ENCODE measurements at regions not wholly inside any gene's neighbourhood (a gene's known extent, or its start where the extent isn't known, plus 50 kb on each side); places are given as distances from the start of the nearest gene placed in this dataset.

DNA sequence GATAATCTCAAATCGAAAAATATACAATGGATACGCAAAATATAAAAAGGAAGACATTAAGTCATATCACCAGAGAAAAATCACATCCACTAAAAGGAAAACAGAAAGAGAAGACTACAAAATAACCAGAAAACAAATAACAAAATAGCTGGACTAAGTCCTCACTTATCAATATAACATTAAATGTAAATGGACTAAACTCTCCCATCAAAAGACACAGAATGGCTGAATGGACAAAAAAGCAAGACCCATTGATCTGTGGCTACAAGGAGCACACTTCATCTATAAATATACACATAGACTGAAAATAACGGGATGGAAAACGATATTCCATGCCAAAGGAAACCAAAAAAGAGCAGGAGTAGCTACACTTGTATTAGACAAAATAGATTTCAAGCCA lies 161.0 kb upstream of the PRKD1 start:
- Histone ChIP-seq H3K36me3 (ENCODE audit: control insufficient read depth in 2 of 2, insufficient read depth in 2 of 2, low read length in 1 of 2) (no peaks in the 10 kb centered on the region), H3K9me3 (ENCODE audit: control insufficient read depth in 2 of 2, insufficient read depth in 1 of 2, low read depth in 1 of 2, low read length in 1 of 2) (peaks cover 0 to 6% of the 10 kb centered on the region in 2 donors), H3K4me3 (ENCODE audit: low read depth in 1 of 2, low read length in 2 of 2) (no peak overlapping the region), H3K27ac (ENCODE audit: low read depth in 2 of 2, low read length in 1 of 2) (no peak overlapping the region), H3K27me3 (ENCODE audit: control insufficient read depth in 1 of 2, insufficient read depth in 2 of 2, low read length in 2 of 2) (no peaks in the 10 kb centered on the region), H3K4me1 (ENCODE audit: control insufficient read depth in 2 of 2, insufficient read depth in 2 of 2, low read length in 1 of 2) (no peaks in the 10 kb centered on the region)
- WGBS, 2 donors, result 74% methylated on average over 4 of the region's 4 CpGs

DNA sequence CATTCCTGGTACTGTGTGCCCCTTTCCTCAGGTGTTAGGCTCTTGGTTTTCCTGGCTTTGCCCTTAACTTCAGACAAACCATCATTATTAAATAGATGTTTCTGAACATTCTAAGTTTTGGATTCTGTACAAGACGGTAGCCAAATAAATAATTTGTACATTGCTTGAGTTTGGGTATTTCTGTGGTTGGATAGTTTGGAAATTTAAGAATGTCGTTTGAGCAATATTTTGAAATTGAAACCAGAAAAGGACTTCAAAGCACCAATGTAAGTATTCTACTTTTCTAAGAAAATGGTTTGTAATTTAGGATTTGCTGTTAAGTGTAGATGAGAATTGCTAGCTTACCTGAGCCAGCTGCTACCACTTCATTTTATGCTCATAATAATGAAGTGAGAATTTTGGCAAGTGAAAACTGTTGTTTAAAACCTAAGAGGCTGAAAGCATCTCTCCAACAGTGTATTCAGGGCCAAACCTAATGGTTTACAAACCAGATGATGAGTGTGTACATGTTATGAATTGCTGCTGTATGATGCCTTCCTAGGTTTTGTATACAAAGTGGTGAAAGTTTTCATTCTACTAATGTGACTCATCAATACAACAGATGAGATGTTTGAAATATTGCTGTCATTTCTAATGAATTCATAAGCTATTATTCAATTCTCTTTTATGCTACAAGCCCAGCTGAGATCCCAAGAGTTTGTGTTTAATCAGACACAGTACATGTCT lies 181.5 kb upstream of the PRKD1 start:
- Histone ChIP-seq H3K4me1 (ENCODE audit: control insufficient read depth in 2 of 2, insufficient read depth in 2 of 2, low read length in 1 of 2) (no peaks in the 10 kb centered on the region), H3K27me3 (ENCODE audit: control insufficient read depth in 1 of 2, insufficient read depth in 2 of 2, low read length in 2 of 2) (no peaks in the 10 kb centered on the region)
- WGBS, 2 donors, result 74 to 80% methylated on average over 2 of the region's 2 CpGs

GRCh38 chr14:30114051-30114450 lies 186.4 kb upstream of the PRKD1 start:
- Histone ChIP-seq H3K27me3 (ENCODE audit: control insufficient read depth in 1 of 2, insufficient read depth in 2 of 2, low read length in 2 of 2) (no peaks in the 10 kb centered on the region), H3K9me3 (ENCODE audit: control insufficient read depth in 2 of 2, insufficient read depth in 1 of 2, low read depth in 1 of 2, low read length in 1 of 2) (no peaks in the 10 kb centered on the region), H3K36me3 (ENCODE audit: control insufficient read depth in 2 of 2, insufficient read depth in 2 of 2, low read length in 1 of 2) (no peaks in the 10 kb centered on the region), H3K4me1 (ENCODE audit: control insufficient read depth in 2 of 2, insufficient read depth in 2 of 2, low read length in 1 of 2) (no peaks in the 10 kb centered on the region), H3K4me3 (ENCODE audit: low read depth in 1 of 2, low read length in 2 of 2) (no peak overlapping the region), H3K27ac (ENCODE audit: low read depth in 2 of 2, low read length in 1 of 2) (no peak overlapping the region)

More for the DNA sequence above, 181.5 kb upstream of the PRKD1 start:
- Histone ChIP-seq H3K4me3 (ENCODE audit: low read depth in 1 of 2, low read length in 2 of 2) (no peak overlapping the region), H3K36me3 (ENCODE audit: control insufficient read depth in 2 of 2, insufficient read depth in 2 of 2, low read length in 1 of 2) (no peaks in the 10 kb centered on the region), H3K9me3 (ENCODE audit: control insufficient read depth in 2 of 2, insufficient read depth in 1 of 2, low read depth in 1 of 2, low read length in 1 of 2) (no peaks in the 10 kb centered on the region), H3K27ac (ENCODE audit: low read depth in 2 of 2, low read length in 1 of 2) (no peak overlapping the region)

DNA sequence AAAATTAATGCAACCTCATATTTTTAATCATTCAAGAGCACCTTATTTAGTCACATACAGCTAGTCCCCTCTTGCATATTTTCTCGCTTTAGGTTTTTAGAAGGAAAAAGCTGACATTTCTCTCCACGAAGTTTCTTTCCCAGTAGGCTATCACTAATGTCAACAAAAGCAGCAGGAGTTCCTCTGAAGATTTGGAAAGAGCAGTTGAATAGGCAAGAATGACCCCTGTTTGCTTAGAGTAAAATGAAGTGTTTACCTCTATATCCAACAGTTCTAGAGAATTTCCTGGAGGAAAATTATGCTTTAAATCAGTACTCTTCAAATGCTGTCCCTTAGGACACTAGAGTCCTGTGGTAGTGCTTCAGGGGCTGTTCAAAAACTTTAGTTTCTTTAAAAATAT lies 188.1 kb upstream of the PRKD1 start:
- H3K9me3 ChIP-seq (ENCODE audit: control insufficient read depth in 2 of 2, insufficient read depth in 1 of 2, low read depth in 1 of 2, low read length in 1 of 2), result no peaks in the 10 kb centered on the region
- WGBS, 2 donors, result 19 to 42% methylated on average over 2 of the region's 2 CpGs
- H3K4me3 ChIP-seq (ENCODE audit: low read depth in 1 of 2, low read length in 2 of 2), result no peak overlapping the region
- H3K27ac ChIP-seq (ENCODE audit: low read depth in 2 of 2, low read length in 1 of 2), result no peak overlapping the region
- no peaks in the 10 kb centered on the region for H3K4me1 ChIP-seq (ENCODE audit: control insufficient read depth in 2 of 2, insufficient read depth in 2 of 2, low read length in 1 of 2)
- no peaks in the 10 kb centered on the region for H3K27me3 ChIP-seq (ENCODE audit: control insufficient read depth in 1 of 2, insufficient read depth in 2 of 2, low read length in 2 of 2)
- H3K36me3 ChIP-seq (ENCODE audit: control insufficient read depth in 2 of 2, insufficient read depth in 2 of 2, low read length in 1 of 2), result no peaks in the 10 kb centered on the region

- Histone ChIP-seq H3K9me3 (ENCODE audit: control insufficient read depth in 2 of 2, insufficient read depth in 1 of 2, low read depth in 1 of 2, low read length in 1 of 2) (no peaks in the 10 kb centered on the region), H3K27me3 (ENCODE audit: control insufficient read depth in 1 of 2, insufficient read depth in 2 of 2, low read length in 2 of 2) (no peaks in the 10 kb centered on the region), H3K4me3 (ENCODE audit: low read depth in 1 of 2, low read length in 2 of 2) (no peak overlapping the region), H3K27ac (ENCODE audit: low read depth in 2 of 2, low read length in 1 of 2) (no peak overlapping the region), H3K36me3 (ENCODE audit: control insufficient read depth in 2 of 2, insufficient read depth in 2 of 2, low read length in 1 of 2) (no peaks in the 10 kb centered on the region), H3K4me1 (ENCODE audit: control insufficient read depth in 2 of 2, insufficient read depth in 2 of 2, low read length in 1 of 2) (no peaks in the 10 kb centered on the region)
- WGBS, 2 donors, result 60 to 66% methylated on average over 2 of the region's 2 CpGs
Measured at GRCh38 chr14:30118992-30119640, 191.5 kb upstream of the PRKD1 start.

- Histone ChIP-seq H3K36me3 (ENCODE audit: control insufficient read depth in 2 of 2, insufficient read depth in 2 of 2, low read length in 1 of 2) (no peaks in the 10 kb centered on the region), H3K4me3 (ENCODE audit: low read depth in 1 of 2, low read length in 2 of 2) (no peak overlapping the region), H3K27ac (ENCODE audit: low read depth in 2 of 2, low read length in 1 of 2) (no peak overlapping the region), H3K9me3 (ENCODE audit: control insufficient read depth in 2 of 2, insufficient read depth in 1 of 2, low read depth in 1 of 2, low read length in 1 of 2) (no peaks in the 10 kb centered on the region), H3K27me3 (ENCODE audit: control insufficient read depth in 1 of 2, insufficient read depth in 2 of 2, low read length in 2 of 2) (no peaks in the 10 kb centered on the region), H3K4me1 (ENCODE audit: control insufficient read depth in 2 of 2, insufficient read depth in 2 of 2, low read length in 1 of 2) (no peaks in the 10 kb centered on the region)
- WGBS, 2 donors, result 68 to 78% methylated on average over 2 of the region's 2 CpGs
Measured at GRCh38 chr14:30125322-30125979, 197.8 kb upstream of the PRKD1 start.

- Histone ChIP-seq H3K36me3 (ENCODE audit: control insufficient read depth in 2 of 2, insufficient read depth in 2 of 2, low read length in 1 of 2) (no peaks in the 10 kb centered on the region), H3K9me3 (ENCODE audit: control insufficient read depth in 2 of 2, insufficient read depth in 1 of 2, low read depth in 1 of 2, low read length in 1 of 2) (no peaks in the 10 kb centered on the region), H3K4me1 (ENCODE audit: control insufficient read depth in 2 of 2, insufficient read depth in 2 of 2, low read length in 1 of 2) (no peaks in the 10 kb centered on the region), H3K27ac (ENCODE audit: low read depth in 2 of 2, low read length in 1 of 2) (no peak overlapping the region), H3K27me3 (ENCODE audit: control insufficient read depth in 1 of 2, insufficient read depth in 2 of 2, low read length in 2 of 2) (no peaks in the 10 kb centered on the region), H3K4me3 (ENCODE audit: low read depth in 1 of 2, low read length in 2 of 2) (no peak overlapping the region)
- 57 to 79% methylated on average over 4 of the region's 4 CpGs for WGBS, 2 donors
Measured at GRCh38 chr14:30129807-30130206, 202.2 kb upstream of the PRKD1 start.

DNA sequence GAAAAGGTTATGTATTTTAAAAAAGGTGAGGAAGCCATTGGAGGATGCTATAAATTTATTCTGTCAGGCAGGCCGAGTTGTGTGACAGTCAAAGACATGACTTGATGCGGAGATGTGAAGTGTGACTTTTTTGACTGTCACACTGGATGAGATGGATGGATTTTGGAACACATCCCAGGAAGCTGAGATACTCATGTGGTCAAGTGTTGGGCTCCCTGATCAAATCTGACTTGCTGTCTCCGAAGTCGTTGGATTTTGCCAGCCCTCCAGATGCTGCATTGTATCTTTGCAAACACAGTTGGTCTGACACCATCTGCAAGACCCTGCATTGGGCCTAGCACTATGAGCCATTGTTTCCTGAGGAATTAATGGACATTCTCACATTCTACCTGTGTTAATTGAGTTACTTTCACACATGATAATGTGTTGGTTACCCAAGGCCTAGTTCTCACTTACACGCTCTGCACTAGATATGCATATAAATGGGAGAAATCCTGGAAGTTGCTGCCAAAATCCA lies 204.0 kb upstream of the PRKD1 start:
- H3K4me3 ChIP-seq (ENCODE audit: low read depth in 1 of 2, low read length in 2 of 2), result no peak overlapping the region
- H3K9me3 ChIP-seq (ENCODE audit: control insufficient read depth in 2 of 2, insufficient read depth in 1 of 2, low read depth in 1 of 2, low read length in 1 of 2), result no peaks in the 10 kb centered on the region
- no peaks in the 10 kb centered on the region for H3K36me3 ChIP-seq (ENCODE audit: control insufficient read depth in 2 of 2, insufficient read depth in 2 of 2, low read length in 1 of 2)
- H3K27ac ChIP-seq (ENCODE audit: low read depth in 2 of 2, low read length in 1 of 2), result no peak overlapping the region
- H3K27me3 ChIP-seq (ENCODE audit: control insufficient read depth in 1 of 2, insufficient read depth in 2 of 2, low read length in 2 of 2), result no peaks in the 10 kb centered on the region
- no peaks in the 10 kb centered on the region for H3K4me1 ChIP-seq (ENCODE audit: control insufficient read depth in 2 of 2, insufficient read depth in 2 of 2, low read length in 1 of 2)
- WGBS, 2 donors, result 69 to 75% methylated on average over 5 of the region's 5 CpGs

DNA sequence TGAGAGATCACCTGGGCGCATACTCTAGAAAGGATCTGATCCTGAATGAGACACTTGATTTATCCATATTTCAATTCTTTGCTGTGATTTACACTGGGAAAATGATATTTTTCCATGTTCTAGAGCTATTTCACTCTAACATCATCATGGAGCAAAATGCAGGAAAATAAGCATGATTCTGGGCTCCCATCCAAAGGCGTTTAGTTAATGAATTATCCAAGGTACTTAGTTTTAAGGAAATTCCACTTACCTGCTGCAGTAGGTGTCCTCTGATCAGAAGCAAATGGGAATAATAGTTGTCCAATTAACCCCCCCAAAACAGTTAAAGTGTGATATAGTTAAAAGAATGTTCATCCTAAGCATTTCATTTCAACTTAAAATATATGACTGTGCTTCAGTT lies 204.5 kb upstream of the PRKD1 start:
- no peaks in the 10 kb centered on the region for H3K9me3 ChIP-seq (ENCODE audit: control insufficient read depth in 2 of 2, insufficient read depth in 1 of 2, low read depth in 1 of 2, low read length in 1 of 2)
- no peaks in the 10 kb centered on the region for H3K27me3 ChIP-seq (ENCODE audit: control insufficient read depth in 1 of 2, insufficient read depth in 2 of 2, low read length in 2 of 2)
- 67 to 81% methylated on average over 2 of the region's 2 CpGs for WGBS, 2 donors
- no peaks in the 10 kb centered on the region for H3K4me1 ChIP-seq (ENCODE audit: control insufficient read depth in 2 of 2, insufficient read depth in 2 of 2, low read length in 1 of 2)
- H3K4me3 ChIP-seq (ENCODE audit: low read depth in 1 of 2, low read length in 2 of 2), result no peak overlapping the region
- H3K36me3 ChIP-seq (ENCODE audit: control insufficient read depth in 2 of 2, insufficient read depth in 2 of 2, low read length in 1 of 2), result no peaks in the 10 kb centered on the region
- H3K27ac ChIP-seq (ENCODE audit: low read depth in 2 of 2, low read length in 1 of 2), result no peak overlapping the region
